Nephron progenitor cell (in vitro differentiated cells): ENCODE measurements at regions not wholly inside any gene's neighbourhood (a gene's known extent, or its start where the extent isn't known, plus 50 kb on each side); places are given as distances from the start of the nearest gene placed in this dataset.

ENCODE experiments used
- DNase-seq: peaks from one replicate; pipeline ENCODE4 v3.0.0; 2021
- H3K27ac Mint-ChIP-seq: 2 replicates; pipeline ENCODE4 v1.8.0; 2021; ENCODE audit warnings: mild to moderate bottlenecking, moderate library complexity, mixed read lengths
- H3K27me3 Mint-ChIP-seq: 2 replicates; pipeline ENCODE4 v1.8.0; 2021; ENCODE audit warnings: mild to moderate bottlenecking, low read depth, mixed read lengths; ENCODE audit not compliant: poor library complexity
- H3K36me3 Mint-ChIP-seq: 2 replicates; pipeline ENCODE4 v1.8.0; 2021; ENCODE audit warnings: low read depth, mixed read lengths
- H3K4me1 Mint-ChIP-seq: 2 replicates; pipeline ENCODE4 v1.8.0; 2021; ENCODE audit warnings: mixed read lengths
- H3K4me3 Mint-ChIP-seq: 2 replicates; pipeline ENCODE4 v1.8.0; 2021; ENCODE audit warnings: mild to moderate bottlenecking, moderate library complexity, mixed read lengths
- H3K9me3 Mint-ChIP-seq: 2 replicates; pipeline ENCODE4 v1.8.0; 2021; ENCODE audit warnings: mild to moderate bottlenecking, moderate library complexity, mixed read lengths
- TF ChIP-seq, protein P1 (sequence below): fragments of 200-600 bp; sonication (generic); IDR thresholded peaks from 2 replicates; pipeline ENCODE4 v1.5.0; 2021; ENCODE audit warnings: antibody characterized with exemption

DNA sequence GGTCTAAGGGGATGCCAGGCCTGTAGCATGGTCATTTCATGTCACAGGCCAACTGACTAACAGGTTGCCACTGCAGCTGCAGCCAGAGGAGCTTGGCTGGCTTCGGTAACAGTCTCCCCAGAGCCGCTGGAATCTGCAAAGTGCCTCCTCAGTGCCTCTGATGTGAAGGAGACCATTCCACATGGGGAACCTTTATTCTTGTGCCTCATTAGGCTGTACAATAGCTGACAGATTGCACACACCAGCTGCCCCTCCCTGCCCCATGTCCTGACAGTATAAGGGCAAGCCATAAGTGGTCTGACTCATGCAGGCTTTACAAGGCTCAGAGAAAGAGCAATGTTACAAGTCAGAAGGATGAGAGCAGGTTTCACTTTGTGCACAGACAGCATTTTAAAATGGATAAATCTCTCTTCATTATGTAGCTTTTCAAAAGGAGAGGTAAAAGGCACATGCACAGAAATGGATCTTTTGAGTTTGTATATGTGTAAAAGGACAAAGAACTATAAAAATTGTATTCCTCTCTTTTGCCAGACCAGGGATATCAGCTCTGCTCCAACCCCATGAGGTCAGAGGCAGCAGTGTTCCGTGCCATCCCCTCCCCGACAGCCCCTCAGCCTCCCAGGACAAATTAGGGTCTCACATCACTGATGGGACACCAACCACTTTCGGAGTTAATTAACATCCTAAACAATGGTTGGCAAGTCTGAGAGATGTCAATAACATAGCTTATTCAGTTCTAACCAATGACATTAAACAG, 467.8 kb downstream of the TMEM232 start:
- Mint-ChIP-seq H3K27me3 (peaks cover 9% of the 10 kb centered on the region), H3K4me3 (no peak overlapping the region), H3K36me3 (no peaks in the 10 kb centered on the region), H3K9me3 (no peaks in the 10 kb centered on the region), H3K27ac (no peak overlapping the region), H3K4me1 (peaks cover 21% of the 10 kb centered on the region)
- TF ChIP-seq, protein P1, sequence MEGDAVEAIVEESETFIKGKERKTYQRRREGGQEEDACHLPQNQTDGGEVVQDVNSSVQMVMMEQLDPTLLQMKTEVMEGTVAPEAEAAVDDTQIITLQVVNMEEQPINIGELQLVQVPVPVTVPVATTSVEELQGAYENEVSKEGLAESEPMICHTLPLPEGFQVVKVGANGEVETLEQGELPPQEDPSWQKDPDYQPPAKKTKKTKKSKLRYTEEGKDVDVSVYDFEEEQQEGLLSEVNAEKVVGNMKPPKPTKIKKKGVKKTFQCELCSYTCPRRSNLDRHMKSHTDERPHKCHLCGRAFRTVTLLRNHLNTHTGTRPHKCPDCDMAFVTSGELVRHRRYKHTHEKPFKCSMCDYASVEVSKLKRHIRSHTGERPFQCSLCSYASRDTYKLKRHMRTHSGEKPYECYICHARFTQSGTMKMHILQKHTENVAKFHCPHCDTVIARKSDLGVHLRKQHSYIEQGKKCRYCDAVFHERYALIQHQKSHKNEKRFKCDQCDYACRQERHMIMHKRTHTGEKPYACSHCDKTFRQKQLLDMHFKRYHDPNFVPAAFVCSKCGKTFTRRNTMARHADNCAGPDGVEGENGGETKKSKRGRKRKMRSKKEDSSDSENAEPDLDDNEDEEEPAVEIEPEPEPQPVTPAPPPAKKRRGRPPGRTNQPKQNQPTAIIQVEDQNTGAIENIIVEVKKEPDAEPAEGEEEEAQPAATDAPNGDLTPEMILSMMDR, result no peak
- no peak for DNase-seq

DNA sequence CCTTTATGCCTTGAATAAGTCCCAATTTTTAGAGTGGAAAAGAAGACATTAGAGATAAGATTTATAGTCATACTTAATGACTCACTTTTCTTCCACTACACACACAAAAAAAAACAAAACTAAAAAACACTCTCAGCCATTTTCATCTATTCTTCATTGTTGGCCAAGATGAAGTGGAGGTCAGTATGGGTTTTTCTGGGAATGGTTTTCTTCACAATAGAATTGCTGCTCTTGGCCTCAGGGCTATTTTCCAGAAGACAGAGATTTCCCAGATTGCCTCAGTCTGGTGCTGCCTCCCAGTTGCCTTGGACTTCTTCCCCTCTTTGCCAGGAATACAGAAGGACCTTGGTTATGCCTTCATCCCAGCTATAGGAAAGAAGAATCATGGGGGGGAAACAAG, 463.7 kb downstream of the TMEM232 start:
- peaks cover 13% of the 10 kb centered on the region for H3K27me3 Mint-ChIP-seq
- no peak for DNase-seq
- H3K27ac Mint-ChIP-seq, result no peak overlapping the region
- no peaks in the 10 kb centered on the region for H3K9me3 Mint-ChIP-seq
- no peak overlapping the region for H3K4me3 Mint-ChIP-seq
- no peaks in the 10 kb centered on the region for H3K36me3 Mint-ChIP-seq
- TF ChIP-seq, protein P1, result no peak
- H3K4me1 Mint-ChIP-seq, result peaks cover 21% of the 10 kb centered on the region

DNA sequence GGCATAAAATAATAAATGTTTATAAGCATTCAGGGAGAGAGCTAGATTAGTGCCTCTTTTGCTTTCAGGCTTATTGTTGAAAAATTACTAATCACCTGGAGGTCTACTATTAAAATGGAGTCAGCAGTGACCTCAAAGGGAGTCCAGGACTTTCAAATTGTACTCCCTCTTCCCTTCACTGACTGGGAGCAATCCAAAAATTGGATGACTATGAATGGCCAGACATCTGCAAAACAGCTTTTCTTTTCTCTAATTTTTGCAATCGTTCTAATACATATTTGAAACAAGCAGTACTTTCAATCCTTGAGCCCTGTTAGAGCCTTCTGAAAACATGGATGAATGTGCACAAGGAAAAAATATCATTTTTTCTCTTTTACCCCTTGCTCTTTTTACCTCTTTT, 461.8 kb downstream of the TMEM232 start:
- Mint-ChIP-seq H3K27ac (no peak overlapping the region), H3K36me3 (no peaks in the 10 kb centered on the region), H3K27me3 (peaks cover 7% of the 10 kb centered on the region), H3K4me3 (no peak overlapping the region), H3K9me3 (no peaks in the 10 kb centered on the region), H3K4me1 (peaks cover 12% of the 10 kb centered on the region)
- TF ChIP-seq, protein P1, result no peak
- no peak for DNase-seq

DNA sequence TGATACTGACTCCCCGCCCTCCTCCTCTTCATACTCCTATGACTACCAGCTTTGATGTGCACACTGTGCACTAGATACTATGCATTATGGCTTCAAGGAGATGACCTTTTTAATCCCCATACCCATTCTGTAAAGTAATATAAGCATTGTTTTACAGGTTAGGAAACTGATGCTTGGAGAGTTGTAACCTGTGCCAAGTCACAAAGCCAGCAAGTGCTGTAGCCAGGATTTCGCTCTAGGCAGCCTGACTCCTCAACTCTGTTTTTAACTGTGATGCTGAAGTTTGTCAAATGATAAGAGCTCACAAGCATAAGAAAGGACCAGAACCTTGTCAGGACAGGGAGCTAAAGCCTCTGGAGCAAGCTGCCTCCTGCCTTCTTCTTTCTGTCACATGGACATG, 461.3 kb downstream of the TMEM232 start:
- no peaks in the 10 kb centered on the region for H3K9me3 Mint-ChIP-seq
- peaks cover 11% of the 10 kb centered on the region for H3K4me1 Mint-ChIP-seq
- DNase-seq, result no peak
- H3K27ac Mint-ChIP-seq, result no peak overlapping the region
- TF ChIP-seq, protein P1, result no peak
- H3K4me3 Mint-ChIP-seq, result no peak overlapping the region
- H3K27me3 Mint-ChIP-seq, result peaks cover 7% of the 10 kb centered on the region
- no peaks in the 10 kb centered on the region for H3K36me3 Mint-ChIP-seq

DNA sequence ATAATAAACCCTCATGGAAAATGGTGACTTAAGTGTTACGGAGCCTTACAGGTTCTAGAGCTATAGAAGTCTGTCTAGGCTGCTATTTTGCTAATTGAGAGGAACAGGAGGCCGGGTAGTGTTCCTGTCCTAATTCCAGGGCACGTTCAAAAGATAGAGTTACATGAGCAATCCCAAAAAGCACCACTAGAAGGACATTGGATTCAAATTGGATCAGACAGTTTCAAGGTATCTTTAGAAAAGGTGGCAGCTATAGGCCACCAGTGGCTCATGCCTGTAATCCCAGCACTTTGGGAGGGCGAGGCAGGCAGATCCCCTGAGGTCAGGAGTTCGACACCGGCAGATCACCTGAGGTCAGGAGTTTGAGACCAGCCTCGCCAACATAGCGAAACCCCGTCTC, 458.8 kb downstream of the TMEM232 start:
- Mint-ChIP-seq H3K4me1 (no peaks in the 10 kb centered on the region), H3K27me3 (peaks cover 4% of the 10 kb centered on the region), H3K36me3 (no peaks in the 10 kb centered on the region), H3K4me3 (no peak overlapping the region), H3K9me3 (no peaks in the 10 kb centered on the region), H3K27ac (no peak overlapping the region)
- TF ChIP-seq, protein P1, result no peak
- DNase-seq, result no peak

DNA sequence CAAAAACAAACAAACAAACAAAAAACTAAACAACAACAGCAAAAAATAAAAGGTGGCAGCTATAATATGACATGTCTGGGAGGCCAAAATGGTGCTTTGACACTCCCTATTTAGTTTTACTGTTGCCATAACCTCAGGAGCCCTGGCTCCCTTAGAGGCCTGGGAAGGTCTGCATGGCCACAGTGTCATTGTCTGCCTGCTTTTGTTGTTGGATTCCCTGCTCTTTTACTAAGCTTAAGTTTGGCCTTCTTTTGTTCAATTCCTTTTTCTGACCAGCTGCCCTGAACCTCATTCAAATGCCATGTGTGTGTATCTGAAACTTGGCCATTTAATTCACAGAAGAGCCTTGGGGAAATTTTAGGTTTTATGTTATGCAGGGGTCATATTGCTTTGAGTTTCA, 458.2 kb downstream of the TMEM232 start:
- no peaks in the 10 kb centered on the region for H3K36me3 Mint-ChIP-seq
- H3K27me3 Mint-ChIP-seq, result peaks cover 4% of the 10 kb centered on the region
- TF ChIP-seq, protein P1, result no peak
- H3K4me1 Mint-ChIP-seq, result no peaks in the 10 kb centered on the region
- DNase-seq, result no peak
- no peaks in the 10 kb centered on the region for H3K9me3 Mint-ChIP-seq
- no peak overlapping the region for H3K4me3 Mint-ChIP-seq
- H3K27ac Mint-ChIP-seq, result no peak overlapping the region
